ENCODE measurements at regions not wholly inside any gene's neighbourhood (a gene's known extent, or its start where the extent isn't known, plus 50 kb on each side); places are given as distances from the start of the nearest gene placed in this dataset.

GRCh38 chr2:16441431-16441830 lies 224.2 kb downstream of the CYRIA start:
- TF ChIP-seq NANOG (IDR thresholded peaks at IDR 0.05; ENCODE audit: insufficient read depth, low read depth, low read length, poor library complexity, severe bottlenecking) (no peak), SIRT6 (IDR thresholded peaks at IDR 0.05; ENCODE audit: low read length) (no peak), CTCF (IDR thresholded peaks at IDR 0.05; ENCODE audit: control extremely low read depth in 1 of 3, insufficient read depth in 1 of 3, low read depth in 1 of 3, low read length in 3 of 3) (no peak), EP300 (IDR thresholded peaks at IDR 0.05; ENCODE audit: borderline replicate concordance in 1 of 2, low read depth in 2 of 2, low read length in 2 of 2) (no peak), SP1 (IDR thresholded peaks at IDR 0.05; ENCODE audit: low read depth, low read length) (no peak), POU5F1 (IDR thresholded peaks at IDR 0.05; ENCODE audit: low read depth, low read length) (no peak), CREB1 (IDR thresholded peaks at IDR 0.05) (no peak)

Measured in H1 (cell line).